ENCODE measurements at regions not wholly inside any gene's neighbourhood (a gene's known extent, or its start where the extent isn't known, plus 50 kb on each side); places are given as distances from the start of the nearest gene placed in this dataset.

DNA sequence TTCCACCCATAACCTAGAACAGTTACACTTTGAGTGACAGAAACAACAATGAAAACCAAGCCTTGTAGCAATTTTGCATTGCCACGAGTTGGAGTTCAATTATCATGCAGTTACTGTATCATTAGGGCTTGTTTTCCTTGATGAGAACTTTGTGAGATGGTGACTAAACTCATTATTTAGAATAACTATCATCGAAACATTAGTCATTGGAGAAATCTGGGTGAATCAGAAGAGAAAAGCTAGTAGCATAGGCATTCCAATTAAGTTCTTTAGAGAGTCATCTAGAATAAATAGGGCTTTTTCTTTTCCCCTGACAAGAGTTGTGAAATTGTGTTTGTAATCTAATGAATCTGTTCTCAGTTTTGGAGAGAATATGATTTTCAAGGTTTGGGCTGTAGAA lies 122.8 kb upstream of the DOCK10 start:
- Mint-ChIP-seq H3K36me3 (no peaks in the 10 kb centered on the region), H3K4me3 (no peak overlapping the region), H3K9me3 (no peaks in the 10 kb centered on the region), H3K27ac (no peak overlapping the region; the same call in 1 of the 2 replicates), H3K27me3 (ENCODE audit: low read depth) (no peaks in the 10 kb centered on the region), H3K4me1 (no peaks in the 10 kb centered on the region)
- TF ChIP-seq, protein P1, sequence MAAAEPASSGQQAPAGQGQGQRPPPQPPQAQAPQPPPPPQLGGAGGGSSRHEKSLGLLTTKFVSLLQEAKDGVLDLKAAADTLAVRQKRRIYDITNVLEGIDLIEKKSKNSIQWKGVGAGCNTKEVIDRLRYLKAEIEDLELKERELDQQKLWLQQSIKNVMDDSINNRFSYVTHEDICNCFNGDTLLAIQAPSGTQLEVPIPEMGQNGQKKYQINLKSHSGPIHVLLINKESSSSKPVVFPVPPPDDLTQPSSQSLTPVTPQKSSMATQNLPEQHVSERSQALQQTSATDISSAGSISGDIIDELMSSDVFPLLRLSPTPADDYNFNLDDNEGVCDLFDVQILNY (CRISPR knock-in tag; IDR thresholded peaks at IDR 0.05): no peak
- no peak for TF ChIP-seq MYBL2 (CRISPR knock-in tag; IDR thresholded peaks at IDR 0.05)
- TF ChIP-seq, protein P2, sequence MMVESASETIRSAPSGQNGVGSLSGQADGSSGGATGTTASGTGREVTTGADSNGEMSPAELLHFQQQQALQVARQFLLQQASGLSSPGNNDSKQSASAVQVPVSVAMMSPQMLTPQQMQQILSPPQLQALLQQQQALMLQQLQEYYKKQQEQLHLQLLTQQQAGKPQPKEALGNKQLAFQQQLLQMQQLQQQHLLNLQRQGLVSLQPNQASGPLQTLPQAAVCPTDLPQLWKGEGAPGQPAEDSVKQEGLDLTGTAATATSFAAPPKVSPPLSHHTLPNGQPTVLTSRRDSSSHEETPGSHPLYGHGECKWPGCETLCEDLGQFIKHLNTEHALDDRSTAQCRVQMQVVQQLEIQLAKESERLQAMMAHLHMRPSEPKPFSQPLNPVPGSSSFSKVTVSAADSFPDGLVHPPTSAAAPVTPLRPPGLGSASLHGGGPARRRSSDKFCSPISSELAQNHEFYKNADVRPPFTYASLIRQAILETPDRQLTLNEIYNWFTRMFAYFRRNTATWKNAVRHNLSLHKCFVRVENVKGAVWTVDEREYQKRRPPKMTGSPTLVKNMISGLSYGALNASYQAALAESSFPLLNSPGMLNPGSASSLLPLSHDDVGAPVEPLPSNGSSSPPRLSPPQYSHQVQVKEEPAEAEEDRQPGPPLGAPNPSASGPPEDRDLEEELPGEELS (CRISPR knock-in tag; IDR thresholded peaks at IDR 0.05): no peak
- no peak for ATAC-seq
- POLR2A ChIA-PET: no interaction called here
- DNase-seq (ENCODE audit: low spot score): no peak
- CTCF ChIA-PET: no interaction called here

DNA sequence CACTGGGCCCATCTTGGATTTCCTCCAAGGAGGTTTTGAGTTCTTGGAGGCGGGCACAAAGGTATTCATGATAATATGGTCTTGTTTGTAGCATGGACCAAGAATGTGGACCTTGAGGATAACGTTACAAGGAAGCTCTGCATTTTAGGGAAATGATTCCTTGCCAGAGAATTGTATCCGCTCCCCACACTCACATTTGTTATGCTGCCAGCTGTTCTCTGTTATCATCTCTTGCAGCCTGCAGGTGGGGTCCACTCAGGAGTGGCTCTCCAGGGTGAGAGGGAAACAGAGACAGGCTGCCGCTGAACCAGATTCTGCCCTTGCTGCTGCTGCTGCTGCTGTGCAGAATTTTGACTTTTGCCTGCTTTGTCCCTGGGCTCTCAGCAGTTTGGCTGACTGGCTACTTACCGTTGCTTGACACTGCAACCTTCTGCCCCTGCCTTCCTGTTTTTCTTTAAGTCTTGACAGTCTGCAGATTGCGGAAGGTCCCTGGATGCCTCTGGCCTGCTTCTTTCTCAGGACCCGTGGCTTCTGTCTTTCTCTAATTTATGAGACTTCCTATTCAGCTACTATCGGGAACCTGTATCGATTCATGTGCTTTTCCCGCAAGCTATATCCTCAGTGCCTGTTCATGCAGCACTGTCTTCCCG lies 122.3 kb upstream of the DOCK10 start:
- ATAC-seq (no peak), DNase-seq (ENCODE audit: low spot score) (no peak)
- no peaks in the 10 kb centered on the region for H3K36me3 Mint-ChIP-seq
- H3K9me3 Mint-ChIP-seq: no peaks in the 10 kb centered on the region
- H3K27me3 Mint-ChIP-seq (ENCODE audit: low read depth): no peaks in the 10 kb centered on the region
- ChIA-PET CTCF (no interaction called here), POLR2A (no interaction called here)
- TF ChIP-seq ELF4 (CRISPR knock-in tag; IDR thresholded peaks at IDR 0.05; ENCODE audit: low read depth) (no peak), NFATC4 (CRISPR knock-in tag; IDR thresholded peaks at IDR 0.05) (no peak)
- H3K4me1 Mint-ChIP-seq: no peaks in the 10 kb centered on the region
- H3K4me3 Mint-ChIP-seq: no peak overlapping the region
- H3K27ac Mint-ChIP-seq: no peak overlapping the region; the same call in 1 of the 2 replicates

DNA sequence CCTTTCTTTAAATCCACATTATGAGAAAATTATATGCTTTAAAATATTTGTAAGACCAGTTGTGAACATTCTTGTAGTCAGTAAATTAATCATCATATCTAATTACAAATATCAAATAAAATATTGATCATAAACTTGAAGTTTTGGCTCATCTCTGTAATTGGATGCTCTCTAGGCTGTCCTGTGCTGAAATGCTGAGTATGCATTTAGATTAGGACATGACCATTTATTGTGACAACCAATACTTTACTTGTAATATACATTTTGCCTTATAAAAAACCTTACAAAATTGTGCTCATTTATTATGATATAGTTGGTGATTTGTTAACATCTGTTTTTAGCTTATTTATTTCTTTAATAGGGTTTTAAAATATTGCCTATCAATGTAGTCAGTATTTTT lies 116.1 kb upstream of the DOCK10 start:
- no peak overlapping the region for H3K4me3 Mint-ChIP-seq
- DNase-seq (ENCODE audit: low spot score) (no peak), ATAC-seq (no peak)
- no peaks in the 10 kb centered on the region for H3K36me3 Mint-ChIP-seq
- ChIA-PET CTCF (no interaction called here), POLR2A (no interaction called here)
- no peak overlapping the region for H3K27ac Mint-ChIP-seq
- no peaks in the 10 kb centered on the region for H3K4me1 Mint-ChIP-seq
- peaks cover 5% of the 10 kb centered on the region for H3K9me3 Mint-ChIP-seq
- no peaks in the 10 kb centered on the region for H3K27me3 Mint-ChIP-seq (ENCODE audit: low read depth)
- TF ChIP-seq, protein P3, sequence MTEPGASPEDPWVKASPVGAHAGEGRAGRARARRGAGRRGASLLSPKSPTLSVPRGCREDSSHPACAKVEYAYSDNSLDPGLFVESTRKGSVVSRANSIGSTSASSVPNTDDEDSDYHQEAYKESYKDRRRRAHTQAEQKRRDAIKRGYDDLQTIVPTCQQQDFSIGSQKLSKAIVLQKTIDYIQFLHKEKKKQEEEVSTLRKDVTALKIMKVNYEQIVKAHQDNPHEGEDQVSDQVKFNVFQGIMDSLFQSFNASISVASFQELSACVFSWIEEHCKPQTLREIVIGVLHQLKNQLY (CRISPR knock-in tag; IDR thresholded peaks at IDR 0.05): no peak
- TF ChIP-seq ZNF416 (CRISPR knock-in tag; IDR thresholded peaks at IDR 0.05) (no peak), ZNF263 (CRISPR knock-in tag; IDR thresholded peaks at IDR 0.05; ENCODE audit: low read depth) (no peak), FOXK1 (CRISPR knock-in tag; IDR thresholded peaks at IDR 0.05) (no peak), OVOL2 (CRISPR knock-in tag; IDR thresholded peaks at IDR 0.05; ENCODE audit: borderline replicate concordance) (no peak), NR1H2 (CRISPR knock-in tag; IDR thresholded peaks at IDR 0.05) (no peak), CREM (CRISPR knock-in tag; IDR thresholded peaks at IDR 0.05) (no peak)
- TF ChIP-seq, protein P4, sequence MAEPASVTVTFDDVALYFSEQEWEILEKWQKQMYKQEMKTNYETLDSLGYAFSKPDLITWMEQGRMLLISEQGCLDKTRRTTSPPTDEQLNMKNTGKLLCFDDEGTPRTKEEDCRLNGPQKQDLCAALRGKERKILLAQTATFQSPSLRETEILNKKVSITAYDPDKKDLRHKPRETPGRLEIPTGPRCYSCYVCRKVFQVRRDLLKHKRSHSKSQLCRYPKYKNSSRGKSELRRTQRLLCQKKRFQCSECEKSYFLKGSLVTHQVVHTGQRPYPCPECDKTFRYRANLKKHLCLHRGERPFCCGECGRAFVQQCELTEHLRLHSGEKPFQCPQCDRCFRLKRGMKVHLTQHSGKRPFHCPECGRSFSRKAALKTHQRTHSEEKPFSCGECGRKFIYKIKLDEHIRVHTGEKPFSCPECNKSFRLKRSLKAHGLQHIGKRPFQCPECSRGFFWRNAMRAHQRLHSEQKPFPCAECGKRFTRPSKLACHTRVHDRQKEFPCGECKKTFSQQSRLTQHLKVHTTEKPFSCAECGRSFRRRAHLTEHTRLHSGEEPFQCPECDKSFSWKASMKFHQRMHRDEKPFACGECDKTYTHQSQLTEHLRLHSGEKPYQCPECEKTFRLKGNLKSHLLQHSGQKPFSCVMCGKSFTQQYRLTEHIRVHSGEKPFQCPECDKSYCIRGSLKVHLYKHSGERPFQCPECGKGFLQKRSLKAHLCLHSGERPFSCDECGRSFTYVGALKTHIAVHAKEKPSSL (CRISPR knock-in tag; conservative IDR thresholded peaks at IDR 0.05): no peak
- TF ChIP-seq, protein P5, sequence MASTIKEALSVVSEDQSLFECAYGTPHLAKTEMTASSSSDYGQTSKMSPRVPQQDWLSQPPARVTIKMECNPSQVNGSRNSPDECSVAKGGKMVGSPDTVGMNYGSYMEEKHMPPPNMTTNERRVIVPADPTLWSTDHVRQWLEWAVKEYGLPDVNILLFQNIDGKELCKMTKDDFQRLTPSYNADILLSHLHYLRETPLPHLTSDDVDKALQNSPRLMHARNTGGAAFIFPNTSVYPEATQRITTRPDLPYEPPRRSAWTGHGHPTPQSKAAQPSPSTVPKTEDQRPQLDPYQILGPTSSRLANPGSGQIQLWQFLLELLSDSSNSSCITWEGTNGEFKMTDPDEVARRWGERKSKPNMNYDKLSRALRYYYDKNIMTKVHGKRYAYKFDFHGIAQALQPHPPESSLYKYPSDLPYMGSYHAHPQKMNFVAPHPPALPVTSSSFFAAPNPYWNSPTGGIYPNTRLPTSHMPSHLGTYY (CRISPR knock-in tag; IDR thresholded peaks at IDR 0.05): no peak
- TF ChIP-seq, protein P6, sequence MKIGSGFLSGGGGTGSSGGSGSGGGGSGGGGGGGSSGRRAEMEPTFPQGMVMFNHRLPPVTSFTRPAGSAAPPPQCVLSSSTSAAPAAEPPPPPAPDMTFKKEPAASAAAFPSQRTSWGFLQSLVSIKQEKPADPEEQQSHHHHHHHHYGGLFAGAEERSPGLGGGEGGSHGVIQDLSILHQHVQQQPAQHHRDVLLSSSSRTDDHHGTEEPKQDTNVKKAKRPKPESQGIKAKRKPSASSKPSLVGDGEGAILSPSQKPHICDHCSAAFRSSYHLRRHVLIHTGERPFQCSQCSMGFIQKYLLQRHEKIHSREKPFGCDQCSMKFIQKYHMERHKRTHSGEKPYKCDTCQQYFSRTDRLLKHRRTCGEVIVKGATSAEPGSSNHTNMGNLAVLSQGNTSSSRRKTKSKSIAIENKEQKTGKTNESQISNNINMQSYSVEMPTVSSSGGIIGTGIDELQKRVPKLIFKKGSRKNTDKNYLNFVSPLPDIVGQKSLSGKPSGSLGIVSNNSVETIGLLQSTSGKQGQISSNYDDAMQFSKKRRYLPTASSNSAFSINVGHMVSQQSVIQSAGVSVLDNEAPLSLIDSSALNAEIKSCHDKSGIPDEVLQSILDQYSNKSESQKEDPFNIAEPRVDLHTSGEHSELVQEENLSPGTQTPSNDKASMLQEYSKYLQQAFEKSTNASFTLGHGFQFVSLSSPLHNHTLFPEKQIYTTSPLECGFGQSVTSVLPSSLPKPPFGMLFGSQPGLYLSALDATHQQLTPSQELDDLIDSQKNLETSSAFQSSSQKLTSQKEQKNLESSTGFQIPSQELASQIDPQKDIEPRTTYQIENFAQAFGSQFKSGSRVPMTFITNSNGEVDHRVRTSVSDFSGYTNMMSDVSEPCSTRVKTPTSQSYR (CRISPR knock-in tag; IDR thresholded peaks at IDR 0.05): no peak
- TF ChIP-seq, protein P7, sequence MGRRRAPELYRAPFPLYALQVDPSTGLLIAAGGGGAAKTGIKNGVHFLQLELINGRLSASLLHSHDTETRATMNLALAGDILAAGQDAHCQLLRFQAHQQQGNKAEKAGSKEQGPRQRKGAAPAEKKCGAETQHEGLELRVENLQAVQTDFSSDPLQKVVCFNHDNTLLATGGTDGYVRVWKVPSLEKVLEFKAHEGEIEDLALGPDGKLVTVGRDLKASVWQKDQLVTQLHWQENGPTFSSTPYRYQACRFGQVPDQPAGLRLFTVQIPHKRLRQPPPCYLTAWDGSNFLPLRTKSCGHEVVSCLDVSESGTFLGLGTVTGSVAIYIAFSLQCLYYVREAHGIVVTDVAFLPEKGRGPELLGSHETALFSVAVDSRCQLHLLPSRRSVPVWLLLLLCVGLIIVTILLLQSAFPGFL (CRISPR knock-in tag; IDR thresholded peaks at IDR 0.05; ENCODE audit: borderline replicate concordance): no peak
- TF ChIP-seq, protein P8, sequence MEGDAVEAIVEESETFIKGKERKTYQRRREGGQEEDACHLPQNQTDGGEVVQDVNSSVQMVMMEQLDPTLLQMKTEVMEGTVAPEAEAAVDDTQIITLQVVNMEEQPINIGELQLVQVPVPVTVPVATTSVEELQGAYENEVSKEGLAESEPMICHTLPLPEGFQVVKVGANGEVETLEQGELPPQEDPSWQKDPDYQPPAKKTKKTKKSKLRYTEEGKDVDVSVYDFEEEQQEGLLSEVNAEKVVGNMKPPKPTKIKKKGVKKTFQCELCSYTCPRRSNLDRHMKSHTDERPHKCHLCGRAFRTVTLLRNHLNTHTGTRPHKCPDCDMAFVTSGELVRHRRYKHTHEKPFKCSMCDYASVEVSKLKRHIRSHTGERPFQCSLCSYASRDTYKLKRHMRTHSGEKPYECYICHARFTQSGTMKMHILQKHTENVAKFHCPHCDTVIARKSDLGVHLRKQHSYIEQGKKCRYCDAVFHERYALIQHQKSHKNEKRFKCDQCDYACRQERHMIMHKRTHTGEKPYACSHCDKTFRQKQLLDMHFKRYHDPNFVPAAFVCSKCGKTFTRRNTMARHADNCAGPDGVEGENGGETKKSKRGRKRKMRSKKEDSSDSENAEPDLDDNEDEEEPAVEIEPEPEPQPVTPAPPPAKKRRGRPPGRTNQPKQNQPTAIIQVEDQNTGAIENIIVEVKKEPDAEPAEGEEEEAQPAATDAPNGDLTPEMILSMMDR (IDR thresholded peaks at IDR 0.05): no peak
- TF ChIP-seq, protein P1 (CRISPR knock-in tag; IDR thresholded peaks at IDR 0.05): no peak

All from WTC11 (cell line).